H1 (cell line): ENCODE measurements at regions not wholly inside any gene's neighbourhood (a gene's known extent, or its start where the extent isn't known, plus 50 kb on each side); places are given as distances from the start of the nearest gene placed in this dataset.

Experiments
- CTCF ChIA-PET: fragments of 300-600 bp; sonication (Branson Sonifier 250); formaldehyde crosslinking; loops from one replicate; lab custom pipeline; 2021; ENCODE audit not compliant: partially characterized antibody; lab: Charles Lee
- POLR2A ChIA-PET: fragments of 300-600 bp; sonication (Branson Sonifier 250); formaldehyde crosslinking; loops from one replicate; lab custom pipeline; 2021; ENCODE audit warnings: inconsistent platforms; ENCODE audit not compliant: partially characterized antibody; lab: Charles Lee
- DNase-seq, 2 experiments: peaks; one replicate each; pipeline versions ENCODE4 v3.0.0 to v3.0.0-alpha.2; 2010 to 2022; ENCODE audit warnings: low spot score in 2 of 2, low read depth in 1 of 2, mixed read lengths in 1 of 2
- FAIRE-seq: peaks from 2 replicates; lab custom pipeline; 2011; peaks lifted over from hg19 to GRCh38; lab: Jason Lieb, UNC
- H2AFZ ChIP-seq: 2 replicates; pipeline ENCODE4 v1.8.1; 2012; ENCODE audit warnings: low read length, inconsistent platforms
- H2AK5ac ChIP-seq: 2 replicates; pipeline ENCODE4 v1.6.1; 2013; ENCODE audit warnings: low read depth, low read length
- H2BK120ac ChIP-seq: replicated peaks from 2 replicates; pipeline ENCODE3; 2013; ENCODE audit warnings: low read depth, low read length, inconsistent platforms
- H2BK12ac ChIP-seq: 2 replicates; pipeline ENCODE4 v1.6.1; 2013; ENCODE audit warnings: low read depth, low read length
- H2BK15ac ChIP-seq: 2 replicates; pipeline ENCODE4 v1.6.1; 2013; ENCODE audit warnings: low read length
- H2BK20ac ChIP-seq: 2 replicates; pipeline ENCODE4 v1.6.1; 2013; ENCODE audit warnings: low read length
- H2BK5ac ChIP-seq: 2 replicates; pipeline ENCODE4 v1.6.1; 2013; ENCODE audit warnings: low read depth, low read length
- H3K14ac ChIP-seq: 2 replicates; pipeline ENCODE4 v1.6.1; 2013; ENCODE audit warnings: inconsistent platforms; ENCODE audit not compliant: insufficient read length
- H3K18ac ChIP-seq: 2 replicates; pipeline ENCODE4 v1.6.1; 2013; ENCODE audit warnings: low read length; ENCODE audit errors: extremely low read depth
- H3K23ac ChIP-seq: 2 replicates; pipeline ENCODE4 v1.6.1; 2013; ENCODE audit warnings: inconsistent platforms; ENCODE audit not compliant: insufficient read length
- H3K23me2 ChIP-seq: 2 replicates; pipeline ENCODE4 v1.6.1; 2013; ENCODE audit warnings: low read depth, low read length
- H3K27ac ChIP-seq: 2 replicates; pipeline ENCODE4 v1.6.1; 2011; ENCODE audit warnings: low read depth, low read length, inconsistent platforms
- H3K27me3 ChIP-seq, 4 experiments: replicated peaks in 1 of 4; 1 replicate in 1 of 4; 2 replicates in 3 of 4; pipeline versions ENCODE4 v1.6.1 to v1.8.1; 2011 to 2013; ENCODE audit warnings: low read length in 3 of 4, mild to moderate bottlenecking in 3 of 4, inconsistent platforms in 2 of 4, mixed read lengths in 2 of 4, moderate library complexity in 1 of 4; ENCODE audit not compliant: control insufficient read depth in 3 of 4, insufficient read depth in 3 of 4; ENCODE audit errors: extremely low read depth in 1 of 4
- H3K36me3 ChIP-seq, 4 experiments: 2 replicates each; pipeline versions ENCODE4 v1.6.1 to v1.8.1; 2011 to 2013; ENCODE audit warnings: mild to moderate bottlenecking in 4 of 4, low read length in 3 of 4, moderate library complexity in 2 of 4, control low read depth in 1 of 4, inconsistent platforms in 1 of 4; ENCODE audit not compliant: insufficient read depth in 4 of 4, control insufficient read depth in 2 of 4
- H3K4ac ChIP-seq: replicated peaks from 2 replicates; pipeline ENCODE3; 2013; ENCODE audit warnings: low read length, low read depth, mixed read lengths, inconsistent platforms; ENCODE audit not compliant: insufficient read length
- H3K4me1 ChIP-seq, 4 experiments: replicated peaks in 1 of 4; 1 replicate in 1 of 4; 2 replicates in 3 of 4; pipeline versions ENCODE4 v1.6.1 to v1.8.1; 2011 to 2013; ENCODE audit warnings: low read length in 3 of 4, inconsistent platforms in 2 of 4, mixed read lengths in 1 of 4; ENCODE audit not compliant: insufficient read depth in 4 of 4, control insufficient read depth in 3 of 4
- H3K4me2 ChIP-seq, 2 experiments: 2 replicates each; pipeline versions ENCODE4 v1.6.1 to v1.8.1; 2011 to 2013; ENCODE audit warnings: low read depth in 2 of 2, low read length in 2 of 2, control low read depth in 1 of 2, inconsistent platforms in 1 of 2, mild to moderate bottlenecking in 1 of 2; ENCODE audit not compliant: insufficient read depth in 1 of 2
- H3K4me3 ChIP-seq, 4 experiments: fragments of 200-600, 300-600 bp in 1 of 4; sonication (generic), shearing (Covaris generic), sonication (Bioruptor Twin) in 1 of 4; 2 replicates each; pipeline versions ENCODE4 v1.5.1 to v1.8.1; 2011 to 2016; ENCODE audit warnings: low read length in 4 of 4, low read depth in 3 of 4, control low read depth in 2 of 4, inconsistent platforms in 2 of 4, mild to moderate bottlenecking in 2 of 4, mixed read lengths in 1 of 4, moderate library complexity in 1 of 4; ENCODE audit not compliant: insufficient read depth in 2 of 4; ENCODE audit errors: extremely low read depth in 1 of 4
- H3K56ac ChIP-seq: replicated peaks from 2 replicates; pipeline ENCODE3; 2013; ENCODE audit warnings: low read depth, mild to moderate bottlenecking, mixed read lengths, low read length, inconsistent platforms; ENCODE audit not compliant: insufficient read length
- H3K79me1 ChIP-seq: 2 replicates; pipeline ENCODE4 v1.6.1; 2013; ENCODE audit warnings: low read depth, low read length, control low read depth
- H3K79me2 ChIP-seq, 2 experiments: 2 replicates each; pipeline versions ENCODE4 v1.6.1 to v1.8.1; 2012 to 2013; ENCODE audit warnings: low read length in 2 of 2, mild to moderate bottlenecking in 2 of 2, inconsistent platforms in 1 of 2; ENCODE audit not compliant: insufficient read depth in 2 of 2, control insufficient read depth in 1 of 2
- H3K9ac ChIP-seq, 4 experiments: replicated peaks in 1 of 4; 1 replicate in 1 of 4; 2 replicates in 3 of 4; pipeline versions ENCODE4 v1.6.1 to v1.8.1; 2011 to 2013; ENCODE audit warnings: low read depth in 3 of 4, low read length in 3 of 4, control low read depth in 2 of 4, mild to moderate bottlenecking in 2 of 4, moderate library complexity in 2 of 4, inconsistent platforms in 1 of 4; ENCODE audit errors: extremely low read depth in 1 of 4
- H3K9me3 ChIP-seq, 2 experiments: 2 replicates each; pipeline versions ENCODE4 v1.6.1 to v1.8.1; 2012 to 2013; ENCODE audit warnings: mild to moderate bottlenecking in 2 of 2, moderate library complexity in 2 of 2, control low read depth in 1 of 2, inconsistent platforms in 1 of 2, low read depth in 1 of 2, low read length in 1 of 2, mixed read lengths in 1 of 2; ENCODE audit not compliant: insufficient read depth in 2 of 2
- H4K20me1 ChIP-seq, 2 experiments: replicated peaks in 1 of 2; 2 replicates each; pipeline versions ENCODE3 to v1.8.1; 2011 to 2013; ENCODE audit warnings: inconsistent platforms in 2 of 2, low read length in 2 of 2, mild to moderate bottlenecking in 1 of 2; ENCODE audit not compliant: insufficient read depth in 2 of 2, control insufficient read depth in 1 of 2
- H4K5ac ChIP-seq: 2 replicates; pipeline ENCODE4 v1.6.1; 2013; ENCODE audit warnings: low read length, low read depth, mixed read lengths, inconsistent platforms; ENCODE audit not compliant: insufficient read length
- H4K8ac ChIP-seq: 2 replicates; pipeline ENCODE4 v1.8.0; 2013; ENCODE audit warnings: mild to moderate bottlenecking, moderate library complexity, low read length, inconsistent platforms; ENCODE audit not compliant: insufficient read depth; ENCODE audit errors: extremely low read depth
- H4K91ac ChIP-seq: replicated peaks from 2 replicates; pipeline ENCODE3; 2013; ENCODE audit warnings: low read length, mixed read lengths, inconsistent platforms; ENCODE audit not compliant: insufficient read length
- KDM1A ChIP-seq: fragments of 200-600, 300-600 bp; sonication (generic); IDR thresholded peaks from 2 replicates; pipeline ENCODE4 v1.7.1; 2016; ENCODE audit warnings: mild to moderate bottlenecking, low read length, borderline replicate concordance
- SP4 ChIP-seq: IDR thresholded peaks from 2 replicates; pipeline ENCODE4 v1.6.1; 2012; ENCODE audit warnings: low read length, inconsistent platforms
- WGBS, 2 experiments: shearing (Covaris generic) in 1 of 2; methylation state at CpG; one replicate each; pipeline versions ENCODE4 v1.1.6 to v1.1.7; 2013 to 2015; ENCODE audit warnings: low lambda C conversion rate in 2 of 2, mixed read lengths in 2 of 2, inconsistent platforms in 1 of 2, low coverage in 1 of 2, missing lambda C conversion rate in 1 of 2; ENCODE audit not compliant: insufficient replicate concordance in 2 of 2, insufficient coverage in 1 of 2, insufficient read length in 1 of 2; ENCODE audit errors: extremely low coverage in 1 of 2, missing lambda C conversion rate in 1 of 2; 5-methylcytosine and 5-hydroxymethylcytosine counted together

GRCh38 chr5:4362411-4362810, 766.8 kb downstream of the IRX1 start:
- Histone ChIP-seq H3K9me3 (no peaks in the 10 kb centered on the region), H4K8ac (no peak overlapping the region), H3K4ac (no peak overlapping the region), H3K4me3 (no peak overlapping the region), H3K9ac (no peak overlapping the region), H3K79me2 (no peaks in the 10 kb centered on the region), H2BK120ac (no peak overlapping the region), H3K4me1 (no peaks in the 10 kb centered on the region), H3K27ac (no peak overlapping the region), H4K91ac (no peak overlapping the region), H4K20me1 (no peaks in the 10 kb centered on the region), H3K18ac (no peak overlapping the region), H3K23me2 (no peaks in the 10 kb centered on the region; the same call in 1 of the 2 replicates), H2BK5ac (no peak overlapping the region), H3K27me3 (no peaks in the 10 kb centered on the region), H2AFZ (no peak overlapping the region), H3K4me2 (no peak overlapping the region), H2BK12ac (no peak overlapping the region), H2AK5ac (no peak overlapping the region), H3K23ac (no peak overlapping the region), H2BK15ac (no peak overlapping the region), H4K5ac (no peak overlapping the region), H3K79me1 (no peaks in the 10 kb centered on the region), H2BK20ac (no peak overlapping the region), H3K56ac (no peak overlapping the region), H3K36me3 (no peaks in the 10 kb centered on the region), H3K14ac (no peak overlapping the region)
- WGBS, 2 experiments = 93% methylated on average over 2 of the region's 2 CpGs; no CpG with 5 or more reads in 1 of the 2 experiments
- POLR2A ChIA-PET = no interaction called here
- CTCF ChIA-PET = interaction anchor here (0.9 kb wide), 1 partner anchor 67 kb away, joined by 3 read pairs; no protein-coding TSS in a partner anchor
- no peak for FAIRE-seq
- TF ChIP-seq SP4 (no peak), KDM1A (no peak)
- no peak for DNase-seq
